HG02885 (cell line): ENCODE measurements at regions not wholly inside any gene's neighbourhood (a gene's known extent, or its start where the extent isn't known, plus 50 kb on each side); places are given as distances from the start of the nearest gene placed in this dataset.
A peak's percentile ranks its signal among the peaks of the same experiment; 100 is the strongest.
"Not testable (repeated sequence)": the region's sequence is repeated elsewhere in the genome, so short reads cannot be mapped to it uniquely, and the experiment has no call there.

Source experiments
- ATAC-seq: cut with Tn5 transposase; IDR thresholded peaks from one replicate; pipeline ENCODE4 v1.9.1; 2021; ENCODE audit warnings: mild to moderate bottlenecking; ENCODE audit not compliant: unreplicated experiment, poor library complexity

GRCh38 chr1:143714913-143715312 lies 256.9 kb downstream of the FAM72C start:
- not testable (repeated sequence) for ATAC-seq

GRCh38 chr1:143709606-143710259 lies 262.1 kb downstream of the FAM72C start:
- peak; percentile 44 for ATAC-seq

- ATAC-seq = not testable (repeated sequence)
Measured at GRCh38 chr1:143702739-143703138, 269.0 kb downstream of the FAM72C start.

- ATAC-seq = no peak
Measured at GRCh38 chr1:143699731-143700130, 272.1 kb downstream of the FAM72C start.

- no peak for ATAC-seq
Measured at GRCh38 chr1:143699115-143699514, 272.7 kb downstream of the FAM72C start.

GRCh38 chr1:143698016-143698415 lies 273.8 kb downstream of the FAM72C start:
- no peak for ATAC-seq

- ATAC-seq = no peak
Measured at GRCh38 chr1:143694085-143694484, 277.7 kb downstream of the FAM72C start.

- no peak for ATAC-seq
Measured at GRCh38 chr1:143691971-143692529, 279.7 kb downstream of the FAM72C start.

- ATAC-seq = no peak
Measured at GRCh38 chr1:143691400-143691891, 280.3 kb downstream of the FAM72C start.

- ATAC-seq = no peak
Measured at GRCh38 chr1:143689781-143690180, 282.0 kb downstream of the FAM72C start.

GRCh38 chr1:143680304-143680703 lies 291.5 kb downstream of the FAM72C start:
- no peak for ATAC-seq

- ATAC-seq = no peak
Measured at GRCh38 chr1:143672983-143673382, 298.8 kb downstream of the FAM72C start.

GRCh38 chr1:143667730-143668129 lies 304.1 kb downstream of the FAM72C start:
- no peak for ATAC-seq

GRCh38 chr1:143666851-143667250 lies 304.9 kb downstream of the FAM72C start:
- no peak for ATAC-seq

- no peak for ATAC-seq
Measured at GRCh38 chr1:143665606-143666005, 306.2 kb downstream of the FAM72C start.

- not testable (repeated sequence) for ATAC-seq
Measured at GRCh38 chr1:143663056-143663455, 308.7 kb downstream of the FAM72C start.

- no peak for ATAC-seq
Measured at GRCh38 chr1:143661418-143662101, 310.2 kb downstream of the FAM72C start.

GRCh38 chr1:143660354-143660941 lies 311.3 kb downstream of the FAM72C start:
- no peak for ATAC-seq

- no peak for ATAC-seq
Measured at GRCh38 chr1:143653429-143653802, 318.4 kb downstream of the FAM72C start.

- no peak for ATAC-seq
Measured at GRCh38 chr1:143652744-143653428, 318.9 kb downstream of the FAM72C start.

GRCh38 chr1:143652187-143652586 lies 319.6 kb downstream of the FAM72C start:
- no peak for ATAC-seq
